HG02642 (cell line): ENCODE measurements at regions not wholly inside any gene's neighbourhood (a gene's known extent, or its start where the extent isn't known, plus 50 kb on each side); places are given as distances from the start of the nearest gene placed in this dataset.
"Not testable (repeated sequence)": the region's sequence is repeated elsewhere in the genome, so short reads cannot be mapped to it uniquely, and the experiment has no call there.

ENCODE experiments used
- ATAC-seq: cut with Tn5 transposase; IDR thresholded peaks from one replicate; pipeline ENCODE4 v1.9.1; 2021; ENCODE audit warnings: mild to moderate bottlenecking; ENCODE audit not compliant: unreplicated experiment, poor library complexity

- no peak for ATAC-seq
Observed at GRCh38 chr7:25722856-25723255, 429.1 kb upstream of the NFE2L3 start.

GRCh38 chr7:25725451-25725850 lies 426.5 kb upstream of the NFE2L3 start:
- no peak for ATAC-seq

- no peak for ATAC-seq
Observed at GRCh38 chr7:25726170-25726780, 425.7 kb upstream of the NFE2L3 start.

- no peak for ATAC-seq
Observed at GRCh38 chr7:25726781-25727311, 425.2 kb upstream of the NFE2L3 start.

GRCh38 chr7:25727446-25727845 lies 424.6 kb upstream of the NFE2L3 start:
- ATAC-seq: no peak

GRCh38 chr7:25727876-25728275 lies 424.1 kb upstream of the NFE2L3 start:
- no peak for ATAC-seq

GRCh38 chr7:25731068-25731845 lies 420.7 kb upstream of the NFE2L3 start:
- no peak for ATAC-seq

- no peak for ATAC-seq
Observed at GRCh38 chr7:25731846-25732245, 420.2 kb upstream of the NFE2L3 start.

GRCh38 chr7:25732766-25733217 lies 419.2 kb upstream of the NFE2L3 start:
- no peak for ATAC-seq

- no peak for ATAC-seq
Observed at GRCh38 chr7:25735674-25736242, 416.2 kb upstream of the NFE2L3 start.

GRCh38 chr7:25738528-25738927 lies 413.5 kb upstream of the NFE2L3 start:
- no peak for ATAC-seq

GRCh38 chr7:25739143-25739542 lies 412.9 kb upstream of the NFE2L3 start:
- ATAC-seq: no peak

GRCh38 chr7:25742316-25742715 lies 409.7 kb upstream of the NFE2L3 start:
- ATAC-seq: no peak

GRCh38 chr7:25743670-25744451 lies 408.1 kb upstream of the NFE2L3 start:
- not testable (repeated sequence) for ATAC-seq

- ATAC-seq: no peak
Observed at GRCh38 chr7:25750744-25751508, 401.1 kb upstream of the NFE2L3 start.

GRCh38 chr7:25752154-25752553 lies 399.8 kb upstream of the NFE2L3 start:
- no peak for ATAC-seq

- ATAC-seq: no peak
Observed at GRCh38 chr7:25752967-25753791, 398.8 kb upstream of the NFE2L3 start.

- ATAC-seq: no peak
Observed at GRCh38 chr7:25753837-25754236, 398.2 kb upstream of the NFE2L3 start.

- no peak for ATAC-seq
Observed at GRCh38 chr7:25754333-25754732, 397.7 kb upstream of the NFE2L3 start.
